ENCODE measurements at regions not wholly inside any gene's neighbourhood (a gene's known extent, or its start where the extent isn't known, plus 50 kb on each side); places are given as distances from the start of the nearest gene placed in this dataset.
"Not testable (repeated sequence)": the region's sequence is repeated elsewhere in the genome, so short reads cannot be mapped to it uniquely, and the experiment has no call there.

- DNase-seq (ENCODE audit: low read depth in 4 of 4, low spot score in 2 of 4): no peak
Observed at GRCh38 chr7:86209036-86209435, 434.7 kb upstream of the GRM3 start.

- DNase-seq (ENCODE audit: low read depth in 4 of 4, low spot score in 2 of 4): no peak
Observed at GRCh38 chr7:86207740-86208139, 436.0 kb upstream of the GRM3 start.

- no peak for DNase-seq (ENCODE audit: low read depth in 4 of 4, low spot score in 2 of 4)
Observed at GRCh38 chr7:86202833-86203232, 440.9 kb upstream of the GRM3 start.

- DNase-seq (ENCODE audit: low read depth in 4 of 4, low spot score in 2 of 4): no peak
Observed at GRCh38 chr7:86201767-86202166, 441.9 kb upstream of the GRM3 start.

- no peak for DNase-seq (ENCODE audit: low read depth in 4 of 4, low spot score in 2 of 4)
Observed at GRCh38 chr7:86199881-86200614, 443.7 kb upstream of the GRM3 start.

GRCh38 chr7:86190351-86190750, 453.4 kb upstream of the GRM3 start:
- DNase-seq (ENCODE audit: low read depth in 4 of 4, low spot score in 2 of 4): no peak

- no peak for DNase-seq (ENCODE audit: low read depth in 4 of 4, low spot score in 2 of 4)
Observed at GRCh38 chr7:86181474-86181873, 462.2 kb upstream of the GRM3 start.

GRCh38 chr7:86164827-86165226, 478.9 kb upstream of the GRM3 start:
- DNase-seq (ENCODE audit: low read depth in 4 of 4, low spot score in 2 of 4): no peak

GRCh38 chr7:86158111-86158510, 485.6 kb upstream of the GRM3 start:
- DNase-seq (ENCODE audit: low read depth in 4 of 4, low spot score in 2 of 4): no peak

- DNase-seq (ENCODE audit: low read depth in 4 of 4, low spot score in 2 of 4): no peak
Observed at GRCh38 chr7:86155623-86156022, 488.1 kb upstream of the GRM3 start.

GRCh38 chr7:86152926-86153325, 490.8 kb upstream of the GRM3 start:
- DNase-seq (ENCODE audit: low read depth in 4 of 4, low spot score in 2 of 4): no peak

GRCh38 chr7:86149024-86149665, 494.6 kb upstream of the GRM3 start:
- no peak for DNase-seq (ENCODE audit: low read depth in 4 of 4, low spot score in 2 of 4)

- no peak for DNase-seq (ENCODE audit: low read depth in 4 of 4, low spot score in 2 of 4)
Observed at GRCh38 chr7:86148501-86148900, 495.2 kb upstream of the GRM3 start.

GRCh38 chr7:86137343-86137742, 506.4 kb upstream of the GRM3 start:
- DNase-seq (ENCODE audit: low read depth in 4 of 4, low spot score in 2 of 4): no peak

- DNase-seq (ENCODE audit: low read depth in 4 of 4, low spot score in 2 of 4): no peak
Observed at GRCh38 chr7:86130268-86130667, 513.4 kb upstream of the GRM3 start.

- no peak for DNase-seq (ENCODE audit: low read depth in 4 of 4, low spot score in 2 of 4)
Observed at GRCh38 chr7:86123476-86123875, 520.2 kb upstream of the GRM3 start.

- no peak for DNase-seq (ENCODE audit: low read depth in 4 of 4, low spot score in 2 of 4)
Observed at GRCh38 chr7:86094166-86094669, 549.5 kb upstream of the GRM3 start.

GRCh38 chr7:86091369-86091768, 552.3 kb upstream of the GRM3 start:
- DNase-seq (ENCODE audit: low read depth in 4 of 4, low spot score in 2 of 4): no peak

- DNase-seq (ENCODE audit: low read depth in 4 of 4, low spot score in 2 of 4): no peak
Observed at GRCh38 chr7:86089455-86089854, 554.3 kb upstream of the GRM3 start.

GRCh38 chr7:86064572-86064971, 579.1 kb upstream of the GRM3 start:
- not testable (repeated sequence) for DNase-seq (ENCODE audit: low read depth in 4 of 4, low spot score in 2 of 4)

GRCh38 chr7:86058649-86059048, 585.1 kb upstream of the GRM3 start:
- DNase-seq (ENCODE audit: low read depth in 4 of 4, low spot score in 2 of 4): no peak

- DNase-seq (ENCODE audit: low read depth in 4 of 4, low spot score in 2 of 4): no peak
Observed at GRCh38 chr7:86050918-86051317, 592.8 kb upstream of the GRM3 start.
